H1 (cell line): ENCODE measurements at regions not wholly inside any gene's neighbourhood (a gene's known extent, or its start where the extent isn't known, plus 50 kb on each side); places are given as distances from the start of the nearest gene placed in this dataset. TPM values are rescaled to one million over a fixed set of nuclear protein-coding genes. Genes with fewer than 3 reads are reported as not detected.

Experiments used
- small RNA-seq: library from polyadenylated mRNA; stranded (forward); fragments of <200 nt; extraction: miRNeasy Mini kit (QIAGEN cat#:217004); gene quantifications from one replicate; pipeline ENCODE3, GENCODE V24; 2013; ENCODE audit not compliant: insufficient read depth

Small RNA genes lying in the stretch of these regions (small RNA-seq; reads per million reads assigned to genes)
- gene RNU6-694P: not detected
